H7 (cell line): ENCODE measurements at regions not wholly inside any gene's neighbourhood (a gene's known extent, or its start where the extent isn't known, plus 50 kb on each side); places are given as distances from the start of the nearest gene placed in this dataset.

Experiments
- DNase-seq: peaks from one replicate; pipeline ENCODE4 v3.0.0; 2012
- H3K27me3 ChIP-seq: 2 replicates; pipeline ENCODE4 v1.6.0; 2011; ENCODE audit warnings: mild to moderate bottlenecking, low read length; ENCODE audit not compliant: control insufficient read depth, insufficient read depth
- H3K36me3 ChIP-seq: replicated peaks from 2 replicates; pipeline ENCODE4 v1.5.1; 2011; ENCODE audit warnings: low read length; ENCODE audit not compliant: control insufficient read depth, insufficient read depth
- H3K4me3 ChIP-seq: 2 replicates; pipeline ENCODE4 v1.5.1; 2011; ENCODE audit warnings: low read depth, mild to moderate bottlenecking, control low read depth, low read length, moderate library complexity; ENCODE audit not compliant: insufficient read depth

DNA sequence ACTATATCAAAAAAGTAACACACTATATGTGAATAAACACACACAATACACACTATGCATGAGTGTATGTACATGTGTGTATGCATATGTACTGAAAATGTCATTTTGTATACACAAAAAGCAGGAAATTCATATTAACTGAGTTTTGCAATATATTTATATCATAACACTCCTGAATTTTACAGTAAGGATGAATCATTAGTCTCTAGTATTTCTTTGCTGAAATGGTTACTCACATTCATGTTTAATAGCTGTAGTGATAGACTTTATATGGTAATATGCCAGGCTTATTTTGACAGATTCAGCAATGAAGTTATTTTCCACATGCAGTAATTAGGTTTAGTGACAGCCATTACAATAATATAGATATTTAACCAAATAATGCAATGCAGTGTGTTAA is 1216.2 kb upstream of the CITED2 start:
- no peaks in the 10 kb centered on the region for H3K36me3 ChIP-seq
- H3K4me3 ChIP-seq: no peak overlapping the region
- no peaks in the 10 kb centered on the region for H3K27me3 ChIP-seq
- DNase-seq: no peak

DNA sequence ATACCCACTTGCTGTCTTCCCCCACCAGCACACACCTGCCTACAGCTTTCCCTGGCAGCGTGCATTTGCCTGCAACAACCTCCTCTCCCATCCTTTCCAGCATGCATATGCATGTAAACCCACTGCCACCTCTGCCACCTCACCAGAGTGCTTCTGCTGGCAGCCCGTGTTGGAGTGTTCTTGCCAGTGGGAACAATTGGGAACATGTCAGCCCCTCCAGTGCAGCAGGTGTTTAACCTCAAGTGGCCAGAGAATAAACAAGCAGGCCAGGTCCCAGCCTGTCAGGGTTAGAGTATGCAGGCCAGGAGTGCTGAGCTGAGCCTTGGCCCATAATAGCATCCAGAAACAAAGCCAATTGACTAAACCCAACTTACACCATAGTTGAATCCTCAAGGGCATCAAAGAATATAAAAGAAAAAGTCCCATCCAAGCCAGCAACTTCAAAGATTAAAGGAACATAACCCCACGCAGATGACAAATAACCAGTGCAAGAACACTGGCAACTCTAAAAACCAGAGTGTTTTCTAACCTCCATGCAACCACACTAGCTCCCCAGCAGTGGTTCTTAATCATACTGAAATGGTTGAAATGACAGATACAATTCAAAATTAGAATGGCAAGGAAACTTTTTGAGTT is 1212.1 kb upstream of the CITED2 start:
- DNase-seq: no peak
- Histone ChIP-seq H3K27me3 (no peaks in the 10 kb centered on the region), H3K36me3 (no peaks in the 10 kb centered on the region), H3K4me3 (no peak overlapping the region)

GRCh38 chr6:140581601-140582000 is 1207.2 kb upstream of the CITED2 start:
- no peak overlapping the region for H3K4me3 ChIP-seq
- no peak for DNase-seq
- H3K27me3 ChIP-seq: no peaks in the 10 kb centered on the region
- H3K36me3 ChIP-seq: no peaks in the 10 kb centered on the region

GRCh38 chr6:140579918-140580317 is 1205.5 kb upstream of the CITED2 start:
- Histone ChIP-seq H3K4me3 (no peak overlapping the region), H3K27me3 (no peaks in the 10 kb centered on the region), H3K36me3 (no peaks in the 10 kb centered on the region)
- no peak for DNase-seq

GRCh38 chr6:140576004-140576555 is 1201.6 kb upstream of the CITED2 start:
- H3K27me3 ChIP-seq: no peaks in the 10 kb centered on the region
- no peak overlapping the region for H3K4me3 ChIP-seq
- no peaks in the 10 kb centered on the region for H3K36me3 ChIP-seq
- DNase-seq: no peak

GRCh38 chr6:140572867-140573266 is 1198.4 kb upstream of the CITED2 start:
- DNase-seq: no peak

GRCh38 chr6:140572129-140572528 is 1197.7 kb upstream of the CITED2 start:
- Histone ChIP-seq H3K36me3 (no peaks in the 10 kb centered on the region), H3K4me3 (no peak overlapping the region), H3K27me3 (no peaks in the 10 kb centered on the region)
- no peak for DNase-seq

More at GRCh38 chr6:140572867-140573266, 1198.4 kb upstream of the CITED2 start:
- no peaks in the 10 kb centered on the region for H3K36me3 ChIP-seq
- no peak overlapping the region for H3K4me3 ChIP-seq
- no peaks in the 10 kb centered on the region for H3K27me3 ChIP-seq

GRCh38 chr6:140571145-140571544 is 1196.7 kb upstream of the CITED2 start:
- Histone ChIP-seq H3K4me3 (no peak overlapping the region), H3K36me3 (no peaks in the 10 kb centered on the region), H3K27me3 (no peaks in the 10 kb centered on the region)
- DNase-seq: no peak

DNA sequence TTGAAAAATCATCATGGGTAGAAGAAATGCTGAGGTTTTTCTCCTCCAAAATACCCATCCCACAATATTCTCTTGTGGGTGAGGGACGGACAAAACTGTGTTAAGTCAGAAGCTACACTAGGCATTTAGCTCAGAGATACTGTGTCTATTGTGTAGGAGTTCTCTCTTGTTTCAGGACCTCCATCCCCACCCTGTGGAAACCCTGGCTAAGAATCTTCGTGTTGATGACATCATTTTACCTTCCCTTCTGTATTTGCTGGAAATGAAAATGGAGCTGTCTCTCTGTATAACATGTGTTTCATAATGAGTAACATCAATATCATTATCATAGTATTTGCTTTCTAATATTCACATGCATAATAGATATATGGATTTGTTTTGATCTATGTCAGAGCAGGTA is 1193.0 kb upstream of the CITED2 start:
- Histone ChIP-seq H3K4me3 (no peak overlapping the region), H3K36me3 (no peaks in the 10 kb centered on the region), H3K27me3 (no peaks in the 10 kb centered on the region)
- DNase-seq: no peak

- no peak overlapping the region for H3K4me3 ChIP-seq
- H3K36me3 ChIP-seq: no peaks in the 10 kb centered on the region
- no peaks in the 10 kb centered on the region for H3K27me3 ChIP-seq
- DNase-seq: no peak
Measured at GRCh38 chr6:140566781-140567277, 1192.4 kb upstream of the CITED2 start.

- DNase-seq: no peak
- no peak overlapping the region for H3K4me3 ChIP-seq
- no peaks in the 10 kb centered on the region for H3K27me3 ChIP-seq
- H3K36me3 ChIP-seq: no peaks in the 10 kb centered on the region
Measured at GRCh38 chr6:140563728-140564127, 1189.3 kb upstream of the CITED2 start.

GRCh38 chr6:140561701-140562100 is 1187.3 kb upstream of the CITED2 start:
- no peak overlapping the region for H3K4me3 ChIP-seq
- no peak for DNase-seq
- no peaks in the 10 kb centered on the region for H3K27me3 ChIP-seq
- no peaks in the 10 kb centered on the region for H3K36me3 ChIP-seq

- H3K27me3 ChIP-seq: no peaks in the 10 kb centered on the region
- no peak overlapping the region for H3K4me3 ChIP-seq
- H3K36me3 ChIP-seq: no peaks in the 10 kb centered on the region
- DNase-seq: no peak
Measured at GRCh38 chr6:140560671-140561070, 1186.2 kb upstream of the CITED2 start.

- DNase-seq: no peak
- no peaks in the 10 kb centered on the region for H3K27me3 ChIP-seq
- no peak overlapping the region for H3K4me3 ChIP-seq
- H3K36me3 ChIP-seq: no peaks in the 10 kb centered on the region
Measured at GRCh38 chr6:140559458-140559857, 1185.0 kb upstream of the CITED2 start.

- no peak for DNase-seq
- no peaks in the 10 kb centered on the region for H3K36me3 ChIP-seq
- H3K27me3 ChIP-seq: no peaks in the 10 kb centered on the region
- H3K4me3 ChIP-seq: no peak overlapping the region
Measured at GRCh38 chr6:140554421-140554820, 1180.0 kb upstream of the CITED2 start.
